PC-3 (cell line): ENCODE measurements at regions not wholly inside any gene's neighbourhood (a gene's known extent, or its start where the extent isn't known, plus 50 kb on each side); places are given as distances from the start of the nearest gene placed in this dataset.

Source experiments
- ATAC-seq: fragments of 200-7000 bp; cut with Tn5 transposase; 2 replicates; pipeline ENCODE4 v1.9.1; 2020; ENCODE audit warnings: mild to moderate bottlenecking, moderate library complexity
- BruUV-seq: library from RNA; stranded (reverse); fragments of 400-500 nt; replicated peaks from 2 replicates; lab custom pipeline; 2021; lab: Mats Ljungman, UMichigan
- CTCF ChIA-PET: fragments of 300-600 bp; sonication (Branson Sonifier 250); formaldehyde crosslinking; loops from one replicate; lab custom pipeline; 2022; ENCODE audit warnings: antibody characterized with exemption; lab: Charles Lee
- POLR2A ChIA-PET: fragments of 300-600 bp; sonication (Branson Sonifier 250); formaldehyde crosslinking; loops from one replicate; lab custom pipeline; 2022; ENCODE audit warnings: antibody characterized with exemption; ENCODE audit not compliant: unreplicated experiment; lab: Charles Lee
- DNase-seq: peaks from one replicate; pipeline ENCODE4 v3.0.0-alpha.2; 2015
- H2AFZ ChIP-seq: fragments of 300-600 bp; sonication (generic); 2 replicates; pipeline ENCODE4 v1.6.0; 2016; ENCODE audit warnings: antibody characterized with exemption, low read length
- H3F3A ChIP-seq: fragments of 300-600 bp; sonication (generic); one replicate; pipeline ENCODE4 v1.6.0; 2017; ENCODE audit warnings: antibody characterized with exemption, low read length, control low read depth, mild to moderate bottlenecking; ENCODE audit not compliant: unreplicated experiment
- H3K27ac ChIP-seq: fragments of 300-600 bp; sonication (generic); 2 replicates; pipeline ENCODE4 v1.5.1; 2016; ENCODE audit warnings: mild to moderate bottlenecking, low read length
- H3K27me3 ChIP-seq: fragments of 300-600 bp; sonication (generic); 2 replicates; pipeline ENCODE4 v1.6.1; 2016; ENCODE audit warnings: low read length, mixed read lengths
- H3K36me3 ChIP-seq: fragments of 300-600 bp; sonication (generic); 2 replicates; pipeline ENCODE4 v1.6.1; 2016; ENCODE audit warnings: low read depth, mixed run types, low read length, mixed read lengths
- H3K4me1 ChIP-seq: fragments of 300-600 bp; sonication (generic); 2 replicates; pipeline ENCODE4 v1.5.1; 2016; ENCODE audit warnings: low read length; ENCODE audit not compliant: insufficient read depth
- H3K4me2 ChIP-seq: fragments of 300-600 bp; sonication (generic); 2 replicates; pipeline ENCODE4 v1.6.0; 2016; ENCODE audit warnings: low read length
- H3K4me3 ChIP-seq: fragments of 300-600 bp; sonication (generic); 2 replicates; pipeline ENCODE4 v1.5.1; 2016; ENCODE audit warnings: mild to moderate bottlenecking, low read length, mixed read lengths
- H3K79me2 ChIP-seq: fragments of 300-600 bp; sonication (generic); 2 replicates; pipeline ENCODE4 v1.6.1; 2017; ENCODE audit warnings: low read length, mixed read lengths
- H3K9ac ChIP-seq: fragments of 300-600 bp; sonication (generic); 2 replicates; pipeline ENCODE4 v1.6.0; 2016; ENCODE audit warnings: mild to moderate bottlenecking, low read length
- H3K9me2 ChIP-seq: fragments of 300-600 bp; sonication (generic); replicated peaks from 2 replicates; pipeline ENCODE4 v1.6.1; 2016; ENCODE audit warnings: mixed run types, low read length, mixed read lengths
- H3K9me3 ChIP-seq: fragments of 300-600 bp; sonication (generic); 2 replicates; pipeline ENCODE4 v1.6.1; 2016; ENCODE audit warnings: low read length, mixed read lengths
- H4K20me1 ChIP-seq: fragments of 300-600 bp; sonication (generic); 2 replicates; pipeline ENCODE4 v1.6.1; 2016; ENCODE audit warnings: low read length, mixed read lengths
- CTCF ChIP-seq: fragments of 300-600 bp; sonication (generic); conservative IDR thresholded peaks from 2 replicates; pipeline ENCODE4 v1.5.1; 2017; ENCODE audit warnings: antibody characterized with exemption, low read depth, mild to moderate bottlenecking, low read length
- EZH2 ChIP-seq: fragments of 300-600 bp; sonication (generic); IDR thresholded peaks from one replicate; pipeline ENCODE4 v1.6.1; 2017; ENCODE audit warnings: antibody characterized with exemption, mild to moderate bottlenecking, low read length; ENCODE audit not compliant: unreplicated experiment
- EZH2phosphoT487 ChIP-seq: fragments of 300-600 bp; sonication (generic); IDR thresholded peaks from 2 replicates; pipeline ENCODE4 v1.6.1; 2018; ENCODE audit warnings: mild to moderate bottlenecking, antibody characterized with exemption, low read length, borderline replicate concordance
- intact Hi-C: fragments of 100-400 bp; cut with micrococcal nuclease; formaldehyde crosslinking; loops from 2 replicates; pipeline ENCODE4 v1.9.0; 2023

GRCh38 chr2:58890865-58891525 lies 649.9 kb upstream of the FANCL start:
- no peaks in the 10 kb centered on the region for H3K9me3 ChIP-seq
- no peak for ATAC-seq
- no peaks in the 10 kb centered on the region for H3K36me3 ChIP-seq
- H3K27ac ChIP-seq, result no peak overlapping the region
- no peaks in the 10 kb centered on the region for H3K9me2 ChIP-seq
- H3K4me2 ChIP-seq, result no peak overlapping the region
- POLR2A ChIA-PET, result no interaction called here
- no peak overlapping the region for H3K4me3 ChIP-seq
- H2AFZ ChIP-seq, result no peak overlapping the region
- no peaks in the 10 kb centered on the region for H4K20me1 ChIP-seq
- CTCF ChIA-PET, result no interaction called here
- no peak for DNase-seq
- BruUV-seq, result no TSS peak
- H3K9ac ChIP-seq, result no peak overlapping the region
- TF ChIP-seq CTCF (no peak), EZH2phosphoT487 (no peak), EZH2 (no peak)
- peaks cover 58% of the 10 kb centered on the region for H3K27me3 ChIP-seq
- intact Hi-C loops, result no loop called here
- H3K4me1 ChIP-seq, result no peaks in the 10 kb centered on the region
- H3K79me2 ChIP-seq, result no peaks in the 10 kb centered on the region
- no peaks in the 10 kb centered on the region for H3F3A ChIP-seq

GRCh38 chr2:58886009-58886408 lies 644.9 kb upstream of the FANCL start:
- Histone ChIP-seq H3K27me3 (peaks cover 31% of the 10 kb centered on the region), H4K20me1 (no peaks in the 10 kb centered on the region), H2AFZ (no peak overlapping the region), H3K4me1 (no peaks in the 10 kb centered on the region), H3K9me3 (no peaks in the 10 kb centered on the region), H3K9ac (no peak overlapping the region), H3K27ac (no peak overlapping the region), H3F3A (no peaks in the 10 kb centered on the region), H3K4me2 (no peak overlapping the region), H3K9me2 (no peaks in the 10 kb centered on the region), H3K36me3 (no peaks in the 10 kb centered on the region), H3K79me2 (no peaks in the 10 kb centered on the region), H3K4me3 (no peak overlapping the region)
- intact Hi-C loops, result no loop called here
- no TSS peak for BruUV-seq
- DNase-seq (no peak), ATAC-seq (no peak)
- ChIA-PET CTCF (no interaction called here), POLR2A (no interaction called here)
- TF ChIP-seq EZH2, result no peak
- no peak for TF ChIP-seq CTCF
- no peak for TF ChIP-seq EZH2phosphoT487

GRCh38 chr2:58879834-58880233 lies 638.7 kb upstream of the FANCL start:
- BruUV-seq, result no TSS peak
- intact Hi-C loops, result loop anchor here (10.0 kb wide), 1 partner anchor 115 kb away; no protein-coding TSS in a partner anchor
- H2AFZ ChIP-seq, result no peak overlapping the region
- H3K4me1 ChIP-seq, result no peaks in the 10 kb centered on the region
- no peaks in the 10 kb centered on the region for H3K79me2 ChIP-seq
- ChIA-PET POLR2A (no interaction called here), CTCF (no interaction called here)
- TF ChIP-seq EZH2 (no peak), CTCF (no peak), EZH2phosphoT487 (no peak)
- no peak for ATAC-seq
- no peak overlapping the region for H3K4me3 ChIP-seq
- no peaks in the 10 kb centered on the region for H3K36me3 ChIP-seq
- no peaks in the 10 kb centered on the region for H4K20me1 ChIP-seq
- no peak overlapping the region for H3K27ac ChIP-seq
- no peak for DNase-seq
- H3K9me3 ChIP-seq, result no peaks in the 10 kb centered on the region
- H3F3A ChIP-seq, result no peaks in the 10 kb centered on the region
- no peak overlapping the region for H3K4me2 ChIP-seq
- H3K9me2 ChIP-seq, result no peaks in the 10 kb centered on the region
- H3K9ac ChIP-seq, result no peak overlapping the region
- peaks cover 53% of the 10 kb centered on the region for H3K27me3 ChIP-seq
